ENCODE measurements at regions not wholly inside any gene's neighbourhood (a gene's known extent, or its start where the extent isn't known, plus 50 kb on each side); places are given as distances from the start of the nearest gene placed in this dataset.

DNA sequence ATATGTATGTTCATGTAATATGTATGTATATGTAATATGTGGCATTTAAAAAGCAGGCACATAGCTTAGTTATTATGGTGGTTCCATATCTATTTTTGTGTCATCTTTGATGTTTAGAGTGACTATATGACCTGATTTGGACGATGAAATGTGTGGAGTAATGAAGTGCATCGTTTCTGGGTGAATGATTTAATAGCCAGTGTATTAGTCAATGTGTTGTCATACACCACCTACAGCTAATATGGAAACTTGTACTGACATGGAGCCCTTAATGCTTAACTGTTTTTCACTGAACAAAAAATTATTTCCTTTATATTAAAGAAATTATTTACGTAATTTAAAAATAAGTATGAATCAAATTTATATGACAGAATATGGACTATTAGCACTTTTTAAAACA is 292.3 kb upstream of the FSTL5 start:
- H3K36me3 ChIP-seq (ENCODE audit: low read depth), result no peaks in the 10 kb centered on the region
- no peak for DNase-seq
- WGBS, 2 experiments (ENCODE audit: low coverage in 1 of 2, low lambda C conversion rate in 2 of 2, missing lambda C conversion rate in 2 of 2), result 19 to 22% methylated on average over 3 of the region's 3 CpGs
- no peak overlapping the region for H3K27ac ChIP-seq
- no peaks in the 10 kb centered on the region for H3K4me1 ChIP-seq (ENCODE audit: insufficient read depth)
- no peaks in the 10 kb centered on the region for H3K9me3 ChIP-seq (ENCODE audit: low read depth)
- no peak overlapping the region for H3K4me3 ChIP-seq
- H3K27me3 ChIP-seq (replicated peaks; ENCODE audit: insufficient read depth), result no peaks in the 10 kb centered on the region
- H3K9ac ChIP-seq, result no peak overlapping the region
- in situ Hi-C loops (cut with MboI), result no loop called here
- TF ChIP-seq EZH2phosphoT487 (IDR thresholded peaks at IDR 0.05; ENCODE audit: insufficient read depth, low read depth) (no peak), EZH2 (IDR thresholded peaks at IDR 0.05; ENCODE audit: insufficient read depth, poor library complexity, severe bottlenecking) (no peak)
- no peaks in the 10 kb centered on the region for H3F3A ChIP-seq (ENCODE audit: insufficient read depth)
- H2AFZ ChIP-seq, result no peak overlapping the region
- no peaks in the 10 kb centered on the region for H3K9me2 ChIP-seq (ENCODE audit: insufficient read depth)
- H3K4me2 ChIP-seq (ENCODE audit: unreplicated experiment), result no peak overlapping the region
- H3K79me2 ChIP-seq (ENCODE audit: insufficient read depth), result no peaks in the 10 kb centered on the region
- H4K20me1 ChIP-seq (ENCODE audit: insufficient read depth), result no peaks in the 10 kb centered on the region

DNA sequence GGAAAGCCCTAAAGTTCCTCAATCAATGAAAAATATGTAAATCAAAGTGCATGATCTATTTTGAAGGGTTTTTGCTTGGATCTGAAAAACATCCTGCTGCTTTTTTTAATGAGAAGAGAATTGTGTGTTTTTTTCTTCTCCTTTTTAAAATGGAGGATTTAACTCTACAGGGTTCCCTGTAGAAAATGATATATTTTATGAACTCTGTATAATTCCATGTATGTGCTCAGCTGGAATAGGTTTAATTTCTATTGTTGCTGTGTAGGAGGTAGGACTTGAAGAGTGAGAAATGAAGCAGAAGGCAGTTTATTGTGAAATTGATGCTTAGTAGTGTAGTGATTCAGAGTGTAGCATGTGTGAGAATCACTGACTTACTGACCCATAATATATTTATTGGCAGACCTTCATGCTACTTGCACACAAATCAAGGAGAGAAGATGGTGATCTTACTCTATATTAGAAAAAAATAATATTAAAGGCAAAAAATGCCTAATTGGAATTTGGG is 286.8 kb upstream of the FSTL5 start:
- Histone ChIP-seq H3K4me2 (ENCODE audit: unreplicated experiment) (no peak overlapping the region), H3K9ac (no peak overlapping the region), H3K9me3 (ENCODE audit: low read depth) (no peaks in the 10 kb centered on the region), H3K27ac (no peak overlapping the region), H3K27me3 (replicated peaks; ENCODE audit: insufficient read depth) (no peaks in the 10 kb centered on the region), H3K36me3 (ENCODE audit: low read depth) (no peaks in the 10 kb centered on the region), H3K9me2 (ENCODE audit: insufficient read depth) (no peaks in the 10 kb centered on the region), H3K4me3 (no peak overlapping the region), H3K79me2 (ENCODE audit: insufficient read depth) (no peaks in the 10 kb centered on the region), H2AFZ (no peak overlapping the region), H3F3A (ENCODE audit: insufficient read depth) (no peaks in the 10 kb centered on the region), H3K4me1 (ENCODE audit: insufficient read depth) (no peaks in the 10 kb centered on the region), H4K20me1 (ENCODE audit: insufficient read depth) (no peaks in the 10 kb centered on the region)
- no peak for TF ChIP-seq EZH2 (IDR thresholded peaks at IDR 0.05; ENCODE audit: insufficient read depth, poor library complexity, severe bottlenecking)
- TF ChIP-seq EZH2phosphoT487 (IDR thresholded peaks at IDR 0.05; ENCODE audit: insufficient read depth, low read depth), result no peak
- in situ Hi-C loops (cut with MboI), result no loop called here
- DNase-seq, result no peak

GRCh38 chr4:162443510-162443909 is 279.7 kb upstream of the FSTL5 start:
- H3K9me2 ChIP-seq (ENCODE audit: insufficient read depth), result no peaks in the 10 kb centered on the region
- H4K20me1 ChIP-seq (ENCODE audit: insufficient read depth), result no peaks in the 10 kb centered on the region
- H3K4me2 ChIP-seq (ENCODE audit: unreplicated experiment), result no peak overlapping the region
- DNase-seq, result no peak
- H3K4me1 ChIP-seq (ENCODE audit: insufficient read depth), result no peaks in the 10 kb centered on the region
- no peak overlapping the region for H2AFZ ChIP-seq
- H3K27me3 ChIP-seq (replicated peaks; ENCODE audit: insufficient read depth), result no peaks in the 10 kb centered on the region
- no peaks in the 10 kb centered on the region for H3K36me3 ChIP-seq (ENCODE audit: low read depth)
- no peak for TF ChIP-seq EZH2phosphoT487 (IDR thresholded peaks at IDR 0.05; ENCODE audit: insufficient read depth, low read depth)
- TF ChIP-seq EZH2 (IDR thresholded peaks at IDR 0.05; ENCODE audit: insufficient read depth, poor library complexity, severe bottlenecking), result no peak
- no peaks in the 10 kb centered on the region for H3K9me3 ChIP-seq (ENCODE audit: low read depth)
- WGBS, 2 experiments (ENCODE audit: low coverage in 1 of 2, low lambda C conversion rate in 2 of 2, missing lambda C conversion rate in 2 of 2), result 19 to 21% methylated on average over 2 of the region's 2 CpGs
- in situ Hi-C loops (cut with MboI), result no loop called here
- H3K27ac ChIP-seq, result no peak overlapping the region
- H3K9ac ChIP-seq, result no peak overlapping the region
- H3K4me3 ChIP-seq, result no peak overlapping the region
- no peaks in the 10 kb centered on the region for H3K79me2 ChIP-seq (ENCODE audit: insufficient read depth)
- H3F3A ChIP-seq (ENCODE audit: insufficient read depth), result no peaks in the 10 kb centered on the region

DNA sequence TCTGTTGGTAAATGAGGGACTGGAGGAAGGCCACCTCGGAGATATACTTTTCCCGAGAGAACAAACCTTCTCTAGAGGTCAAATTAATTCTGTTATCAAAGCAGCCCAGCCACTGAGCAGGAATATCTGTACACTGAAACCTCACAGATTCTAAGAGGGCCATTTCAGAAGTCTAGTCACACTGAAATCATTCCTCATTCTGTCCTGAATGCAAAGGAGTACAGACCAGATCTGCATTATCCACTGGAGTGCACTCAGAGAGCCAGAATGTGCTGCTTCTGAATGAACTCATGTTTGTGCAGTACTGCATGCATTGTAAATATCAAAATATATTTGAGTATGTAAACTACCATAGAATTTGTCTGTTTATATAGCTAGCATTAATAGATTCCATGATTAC is 278.3 kb upstream of the FSTL5 start:
- Histone ChIP-seq H3K4me1 (ENCODE audit: insufficient read depth) (no peaks in the 10 kb centered on the region), H3K4me3 (no peak overlapping the region), H3K79me2 (ENCODE audit: insufficient read depth) (no peaks in the 10 kb centered on the region), H2AFZ (no peak overlapping the region), H3K36me3 (ENCODE audit: low read depth) (no peaks in the 10 kb centered on the region), H3F3A (ENCODE audit: insufficient read depth) (no peaks in the 10 kb centered on the region), H3K27me3 (replicated peaks; ENCODE audit: insufficient read depth) (no peaks in the 10 kb centered on the region), H3K4me2 (ENCODE audit: unreplicated experiment) (no peak overlapping the region), H3K9me3 (ENCODE audit: low read depth) (no peaks in the 10 kb centered on the region), H4K20me1 (ENCODE audit: insufficient read depth) (no peaks in the 10 kb centered on the region), H3K9me2 (ENCODE audit: insufficient read depth) (no peaks in the 10 kb centered on the region), H3K27ac (no peak overlapping the region), H3K9ac (no peak overlapping the region)
- WGBS, 2 experiments (ENCODE audit: low coverage in 1 of 2, low lambda C conversion rate in 2 of 2, missing lambda C conversion rate in 2 of 2), result 0% methylated on average over 2 of the region's 2 CpGs
- in situ Hi-C loops (cut with MboI), result no loop called here
- TF ChIP-seq EZH2 (IDR thresholded peaks at IDR 0.05; ENCODE audit: insufficient read depth, poor library complexity, severe bottlenecking), result no peak
- TF ChIP-seq EZH2phosphoT487 (IDR thresholded peaks at IDR 0.05; ENCODE audit: insufficient read depth, low read depth), result no peak
- DNase-seq, result no peak

DNA sequence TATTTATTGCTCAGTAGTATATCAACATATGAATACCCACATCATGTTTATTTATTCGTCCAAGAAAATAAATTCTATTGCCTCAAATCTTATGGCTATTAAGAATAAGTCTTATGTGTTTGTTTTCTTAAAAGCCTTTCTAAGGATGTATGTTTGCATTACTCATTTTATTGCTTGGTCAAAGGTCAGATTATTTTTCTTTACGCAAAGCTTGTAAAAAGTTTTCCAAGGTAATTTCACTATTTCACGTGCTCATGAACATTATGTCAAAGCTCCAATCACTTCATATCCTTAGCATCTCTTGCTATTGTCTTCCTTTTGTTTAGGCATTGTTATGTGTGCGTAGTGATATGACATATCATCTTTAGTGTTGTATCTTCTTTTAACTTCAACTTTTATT is 258.5 kb upstream of the FSTL5 start:
- H3K9me2 ChIP-seq (ENCODE audit: insufficient read depth), result no peaks in the 10 kb centered on the region
- no peak overlapping the region for H3K4me3 ChIP-seq
- H3K36me3 ChIP-seq (ENCODE audit: low read depth), result no peaks in the 10 kb centered on the region
- no peaks in the 10 kb centered on the region for H4K20me1 ChIP-seq (ENCODE audit: insufficient read depth)
- TF ChIP-seq EZH2 (IDR thresholded peaks at IDR 0.05; ENCODE audit: insufficient read depth, poor library complexity, severe bottlenecking) (no peak), EZH2phosphoT487 (IDR thresholded peaks at IDR 0.05; ENCODE audit: insufficient read depth, low read depth) (no peak)
- DNase-seq, result no peak
- H3K4me2 ChIP-seq (ENCODE audit: unreplicated experiment), result no peak overlapping the region
- no peak overlapping the region for H3K27ac ChIP-seq
- no peak overlapping the region for H2AFZ ChIP-seq
- H3F3A ChIP-seq (ENCODE audit: insufficient read depth), result no peaks in the 10 kb centered on the region
- no peak overlapping the region for H3K9ac ChIP-seq
- in situ Hi-C loops (cut with MboI), result no loop called here
- no peaks in the 10 kb centered on the region for H3K27me3 ChIP-seq (replicated peaks; ENCODE audit: insufficient read depth)
- H3K9me3 ChIP-seq (ENCODE audit: low read depth), result no peaks in the 10 kb centered on the region
- H3K79me2 ChIP-seq (ENCODE audit: insufficient read depth), result no peaks in the 10 kb centered on the region
- H3K4me1 ChIP-seq (ENCODE audit: insufficient read depth), result no peaks in the 10 kb centered on the region
- WGBS, 2 experiments (ENCODE audit: low coverage in 1 of 2, low lambda C conversion rate in 2 of 2, missing lambda C conversion rate in 2 of 2), result 26 to 39% methylated on average over 4 of the region's 4 CpGs
